Activated CD4-positive, alpha-beta T cell treated with anti-CD3 and anti-CD28 coated beads for 48 hours (primary cell): ENCODE measurements at regions not wholly inside any gene's neighbourhood (a gene's known extent, or its start where the extent isn't known, plus 50 kb on each side); places are given as distances from the start of the nearest gene placed in this dataset.

Experiments used
- DNase-seq: peaks from one replicate; pipeline ENCODE4 v3.0.0-alpha.2; 2020

DNA sequence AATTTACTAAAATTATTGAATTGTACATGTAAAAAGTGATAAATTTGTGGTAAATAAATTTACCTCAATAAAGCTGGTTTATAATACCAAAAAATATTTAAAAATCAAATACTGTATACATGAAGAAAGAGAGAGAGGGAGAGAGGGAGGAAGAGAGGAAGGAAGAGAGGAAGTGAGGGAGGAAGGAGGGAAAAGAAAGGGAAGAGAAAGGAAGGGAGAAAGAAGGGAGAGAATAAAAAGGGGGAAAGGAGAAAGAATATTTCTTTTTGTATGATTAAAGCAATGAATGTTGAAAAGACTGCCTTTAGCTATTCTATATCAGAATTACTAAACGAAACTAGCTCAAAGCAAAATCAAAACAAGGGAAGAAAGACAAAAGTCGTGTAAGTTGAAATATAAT, 150.0 kb downstream of the LRIG2 start:
- DNase-seq, result no peak

DNA sequence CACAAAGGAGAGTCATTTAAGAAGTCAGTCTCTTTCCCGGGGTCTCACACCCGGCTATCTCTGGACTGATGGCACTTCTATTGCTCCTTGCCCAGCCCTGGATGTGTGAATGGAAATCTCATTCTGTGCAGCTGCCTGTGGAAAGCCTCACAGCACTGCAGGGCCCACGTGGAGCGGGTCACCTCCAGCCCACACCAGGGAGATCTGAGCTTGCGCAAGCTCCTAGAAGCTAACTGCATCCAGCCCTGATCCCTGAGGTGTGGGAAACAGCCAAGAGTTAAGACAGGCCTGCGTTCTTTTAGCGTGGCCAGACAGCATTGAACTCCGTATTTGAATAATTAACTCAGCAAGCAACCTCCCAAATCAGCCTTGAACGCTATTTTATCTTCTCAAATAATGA, 150.5 kb downstream of the LRIG2 start:
- DNase-seq, result no peak

DNA sequence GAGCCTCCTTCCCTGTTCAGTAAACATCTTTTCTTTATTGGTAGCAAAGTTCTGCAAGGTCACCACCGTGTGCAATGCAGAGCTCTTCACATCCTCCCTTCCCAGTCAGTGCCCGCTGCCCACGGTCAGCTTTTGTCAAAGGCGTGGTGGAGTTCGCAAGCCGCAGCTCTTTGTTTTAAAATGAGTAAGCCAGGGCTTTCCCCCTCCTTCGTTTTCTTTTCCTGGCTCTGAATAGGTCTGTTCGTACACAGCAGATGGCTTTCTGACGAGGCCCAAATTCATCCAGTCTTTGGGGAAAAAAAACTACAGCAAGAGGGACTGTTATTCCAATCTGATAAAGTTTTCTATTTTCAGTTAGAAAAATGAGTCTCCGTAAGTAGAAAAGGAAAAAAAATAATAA, 153.2 kb downstream of the LRIG2 start:
- DNase-seq, result peak; percentile 19

DNA sequence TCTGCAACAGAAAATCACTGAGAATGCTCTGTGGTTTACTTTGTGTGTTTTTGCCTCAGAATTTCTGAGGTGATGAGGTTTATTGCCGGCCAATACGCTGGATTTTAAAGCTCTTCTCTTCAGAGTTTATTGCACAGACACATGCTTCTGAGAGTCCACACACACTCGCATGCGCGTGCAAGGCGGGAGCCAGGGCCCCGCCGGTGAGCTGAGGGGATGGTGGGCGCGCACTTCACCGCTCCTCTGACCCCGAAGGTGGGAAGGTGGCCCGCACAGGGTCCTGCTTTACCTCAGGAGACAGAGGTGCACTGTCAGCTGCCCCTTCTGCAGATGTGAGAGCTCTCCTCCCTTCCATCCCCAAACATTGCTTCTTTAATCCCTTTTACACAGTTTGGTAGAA, 158.4 kb upstream of the MAGI3 start:
- no peak for DNase-seq

DNA sequence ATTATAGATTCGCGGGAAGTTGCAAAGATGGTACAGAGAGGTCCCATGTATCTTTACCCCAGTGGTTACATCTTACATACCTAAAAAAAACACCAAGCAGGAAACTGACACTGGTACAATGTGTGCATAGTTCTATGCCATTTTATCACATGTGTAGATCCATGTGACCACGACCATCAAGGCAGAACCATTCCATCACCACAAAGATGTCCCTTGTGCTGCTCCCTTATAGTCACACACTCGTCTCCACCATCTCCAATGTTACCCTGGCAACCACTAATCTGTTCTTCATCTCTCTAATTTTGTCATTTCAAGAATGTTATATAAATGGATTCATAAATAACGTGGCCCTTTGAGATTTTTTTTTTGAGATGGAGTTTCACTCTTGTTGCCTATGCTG, 156.9 kb upstream of the MAGI3 start:
- no peak for DNase-seq

DNA sequence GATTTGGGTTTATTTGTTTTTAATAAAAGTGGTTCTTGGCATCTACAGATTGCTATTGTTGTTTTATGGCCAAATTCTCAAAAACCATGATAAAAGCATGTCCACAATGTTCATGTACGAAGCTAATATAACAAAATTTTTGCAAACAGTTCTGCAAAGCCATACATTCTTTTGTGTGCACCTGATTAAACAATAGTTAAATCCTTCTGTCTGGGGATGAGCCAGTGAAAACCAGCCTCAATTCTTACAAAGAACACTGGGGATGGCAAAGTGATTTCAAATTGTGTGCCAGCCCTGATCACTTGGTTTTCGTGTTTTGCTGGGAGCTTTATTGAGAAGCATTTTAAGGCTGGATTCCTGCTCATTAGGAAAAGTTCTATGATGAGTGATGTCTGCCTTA, 149.1 kb upstream of the MAGI3 start:
- DNase-seq, result no peak

DNA sequence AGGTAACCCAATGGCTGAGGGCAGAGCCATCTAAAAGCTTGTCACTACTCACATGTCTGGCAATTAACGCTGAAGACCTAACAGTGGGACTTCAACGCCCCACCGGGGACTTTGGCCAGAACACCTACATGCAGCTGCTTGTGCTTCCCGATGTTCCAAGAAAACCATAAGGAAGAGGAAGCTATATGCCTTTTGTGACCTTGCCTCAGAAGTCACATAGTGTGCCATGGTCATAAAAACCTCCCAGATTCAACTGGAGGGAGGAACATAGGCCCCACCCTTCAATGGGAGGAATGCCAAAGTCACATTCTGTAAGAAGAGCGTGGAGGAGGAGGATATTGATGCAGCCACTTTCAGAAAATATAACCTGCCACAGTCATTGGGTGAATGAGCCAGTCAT, 147.8 kb upstream of the MAGI3 start:
- DNase-seq, result no peak

DNA sequence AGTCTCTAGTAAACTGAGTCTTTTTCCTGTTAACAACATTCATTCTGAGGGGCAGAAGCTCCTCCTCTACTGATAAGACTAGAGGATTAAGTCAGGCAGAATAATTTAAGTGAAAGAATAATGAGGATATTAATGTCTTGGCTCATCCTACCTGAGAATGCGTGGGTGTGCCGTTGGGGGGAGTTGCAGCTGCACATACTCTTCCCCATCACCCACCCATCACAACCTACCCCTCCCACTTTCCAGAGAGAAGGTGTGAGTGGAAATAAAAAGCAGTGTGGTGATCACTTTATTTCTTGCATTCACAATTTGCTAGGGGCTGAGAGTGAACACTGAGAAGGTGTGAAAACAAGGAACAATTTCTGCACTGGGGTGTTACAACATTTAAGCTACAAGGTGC, 146.8 kb upstream of the MAGI3 start:
- DNase-seq, result no peak

DNA sequence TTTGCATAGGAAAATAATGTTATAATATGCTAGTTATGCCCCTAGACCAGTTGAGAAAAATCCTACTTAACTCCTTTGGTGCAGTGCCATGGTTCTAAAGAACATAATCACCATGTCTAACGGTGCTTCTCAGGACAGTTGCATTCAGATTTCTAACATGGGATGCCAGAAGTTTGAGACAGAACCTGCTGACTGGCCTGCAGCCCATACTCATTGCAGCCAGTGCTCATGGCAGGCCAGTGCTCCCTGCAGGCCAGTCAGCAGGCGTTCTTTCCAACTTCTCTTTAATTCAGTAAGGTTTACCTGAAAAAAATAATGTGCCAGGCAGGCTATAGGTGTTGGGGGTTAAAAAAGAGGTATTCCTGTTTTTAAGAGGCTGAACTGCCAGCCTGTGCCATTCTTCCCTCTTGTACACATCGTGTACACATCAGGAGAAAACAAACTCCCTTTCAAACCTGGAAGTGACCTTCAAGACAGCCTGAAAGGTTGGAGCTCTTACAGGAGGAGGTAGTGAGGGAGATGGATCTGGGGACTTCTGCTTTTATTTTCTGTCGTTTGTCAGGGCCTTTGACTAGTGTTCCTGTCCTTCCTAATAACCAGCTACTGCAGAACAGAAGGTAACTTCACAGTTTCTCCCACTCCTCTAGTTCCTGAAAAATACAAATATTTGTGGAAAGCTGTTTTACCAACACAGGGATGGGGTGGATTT, 146.0 kb upstream of the MAGI3 start:
- no peak for DNase-seq

DNA sequence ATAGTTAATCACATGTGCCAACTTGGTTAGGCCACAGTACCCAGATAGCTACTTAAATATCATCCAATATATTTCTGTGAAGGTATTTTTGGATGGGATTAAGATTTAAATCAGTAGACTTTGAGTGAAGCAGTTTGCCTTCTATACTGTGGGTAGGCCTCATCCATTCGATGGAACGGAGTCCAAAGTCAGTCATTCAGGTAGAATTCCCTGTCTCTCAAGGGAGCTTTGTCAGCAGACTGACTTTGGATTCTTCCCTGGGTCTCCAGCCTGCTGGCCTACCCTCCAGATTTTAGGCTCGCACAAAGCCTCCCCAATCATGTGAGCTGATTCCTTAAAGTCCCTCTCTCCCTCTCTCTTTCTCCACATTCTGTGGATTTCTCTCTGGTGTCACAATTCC, 145.1 kb upstream of the MAGI3 start:
- DNase-seq, result no peak

DNA sequence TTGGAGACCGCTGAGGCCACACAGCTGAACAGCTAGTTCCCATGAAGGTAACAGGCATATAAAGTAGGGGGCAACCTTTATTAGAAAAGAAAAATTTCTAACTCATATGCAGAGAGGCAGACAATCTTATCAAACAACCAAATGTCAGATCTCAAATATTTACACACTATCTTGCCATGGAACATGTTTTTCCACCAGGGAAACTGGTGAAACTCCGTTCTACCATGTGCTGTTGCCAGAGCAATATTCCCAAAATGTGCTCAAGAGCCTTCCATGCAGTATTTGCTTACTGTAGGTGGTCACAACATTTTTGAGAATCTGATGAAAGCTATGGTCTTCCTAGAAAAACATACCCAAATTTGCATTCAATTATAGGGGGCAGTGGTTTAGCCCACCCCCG, 143.4 kb upstream of the MAGI3 start:
- DNase-seq, result no peak

DNA sequence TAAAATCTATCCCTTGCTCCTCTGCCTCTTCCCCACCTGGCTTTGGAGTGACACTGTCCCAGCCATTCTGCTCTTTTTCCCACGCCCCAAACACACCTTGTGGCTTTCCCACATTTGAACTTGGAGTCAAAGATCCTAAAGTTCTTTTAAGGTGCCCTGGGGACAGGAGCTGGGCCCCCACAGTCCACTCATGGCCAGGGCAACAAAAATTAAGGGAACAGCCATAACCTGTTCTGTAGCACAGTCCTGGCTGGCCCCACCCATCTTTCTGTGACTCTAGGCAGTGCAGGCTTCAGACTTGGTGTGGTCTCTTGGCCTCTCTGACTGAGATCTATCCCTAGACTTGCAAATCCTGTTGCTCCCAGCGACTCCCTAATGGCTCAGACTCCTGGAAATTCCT, 143.0 kb upstream of the MAGI3 start:
- no peak for DNase-seq

DNA sequence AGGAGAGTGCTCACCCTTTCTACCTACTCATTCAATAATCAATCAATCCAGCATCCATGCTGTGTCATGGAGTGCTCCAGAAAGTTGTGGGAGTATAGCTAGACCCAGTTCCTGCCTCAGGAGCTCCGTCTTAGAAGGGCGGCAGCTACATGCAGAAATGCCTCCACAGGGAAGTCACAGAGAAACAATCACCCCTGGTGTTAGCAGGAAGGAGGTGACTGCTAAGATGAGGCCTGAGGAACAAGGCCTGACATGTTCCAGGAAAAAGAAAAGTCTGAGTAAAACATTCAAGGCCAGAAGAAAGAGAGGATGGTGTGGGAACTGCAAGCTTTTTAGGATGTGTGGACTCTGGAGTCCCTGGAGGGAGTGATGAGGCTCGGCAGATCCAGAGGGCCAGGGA, 142.5 kb upstream of the MAGI3 start:
- no peak for DNase-seq

DNA sequence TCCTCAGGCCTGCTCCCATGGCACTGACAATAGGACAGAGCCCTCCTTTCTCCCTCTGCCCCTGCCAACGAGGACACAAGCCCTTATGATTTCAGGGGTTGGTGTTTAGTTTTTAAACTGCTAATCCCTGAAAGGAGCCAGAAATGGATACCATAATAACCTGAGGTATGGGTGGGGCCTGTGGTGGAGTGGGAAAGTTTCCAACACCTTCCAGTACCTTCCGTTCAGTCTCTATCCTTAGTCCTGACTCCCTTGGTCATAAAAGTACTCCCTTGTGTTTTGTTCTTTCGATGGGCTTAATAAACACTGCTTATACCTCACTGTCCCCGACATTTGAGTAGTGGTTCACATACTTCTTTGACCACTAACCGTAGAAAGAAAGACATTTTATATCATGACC, 141.8 kb upstream of the MAGI3 start:
- no peak for DNase-seq

DNA sequence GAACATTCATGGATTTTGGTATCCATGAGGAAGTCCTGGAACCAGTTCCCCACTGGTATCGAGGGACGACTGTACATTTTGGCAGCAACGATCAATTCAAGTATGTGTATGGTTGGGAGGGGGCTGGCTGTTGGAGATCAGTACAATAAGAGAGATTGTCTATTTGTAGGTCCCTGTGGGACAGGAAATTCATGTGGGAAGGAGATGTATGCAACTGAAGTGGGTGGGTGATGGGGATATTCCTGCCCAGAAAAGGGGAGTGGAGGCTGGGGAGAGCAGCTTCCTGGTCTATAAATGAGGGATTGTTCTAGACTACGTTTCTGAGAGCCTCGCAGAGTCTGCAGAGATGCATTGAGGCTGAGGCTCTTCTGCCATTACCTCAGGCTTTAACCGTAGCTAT, 140.2 kb upstream of the MAGI3 start:
- no peak for DNase-seq

DNA sequence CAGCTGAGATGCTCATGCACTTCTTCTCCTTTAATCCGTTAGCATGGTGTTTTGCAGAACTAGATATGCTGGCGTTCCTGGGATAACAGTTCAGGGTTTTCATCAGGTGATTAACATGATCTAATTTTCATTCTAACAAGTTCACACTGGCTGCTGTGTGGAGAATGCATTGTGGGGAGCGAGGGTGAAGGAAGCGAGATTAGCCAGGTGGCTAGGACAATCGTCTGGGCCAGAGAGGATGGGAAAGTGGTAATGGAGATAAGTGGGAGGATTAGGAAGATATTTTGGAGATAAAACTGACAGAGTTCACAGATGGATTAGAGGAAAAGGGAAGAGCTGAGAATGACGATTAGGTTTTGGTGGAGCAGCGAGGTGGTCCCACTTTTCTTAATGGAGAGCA, 138.1 kb upstream of the MAGI3 start:
- DNase-seq, result no peak

DNA sequence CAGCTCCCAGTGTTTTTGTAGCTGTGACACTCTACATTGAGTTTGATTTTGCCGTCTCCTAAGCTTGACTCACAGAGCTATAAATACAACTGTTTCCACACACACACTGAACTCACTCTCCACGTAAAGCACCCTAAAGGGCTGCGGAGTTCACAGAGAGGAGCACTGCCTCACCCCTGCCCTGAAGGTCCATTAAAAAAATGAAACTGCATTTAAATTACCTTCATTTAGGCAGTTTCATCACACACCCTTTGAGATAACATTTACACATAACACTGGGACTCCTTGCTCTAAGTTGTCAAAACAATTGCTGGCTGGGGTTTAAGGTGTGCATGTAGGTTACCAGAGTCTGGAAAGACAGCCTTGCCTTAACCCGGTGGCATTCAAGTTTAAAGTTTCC, 137.1 kb upstream of the MAGI3 start:
- DNase-seq, result no peak

DNA sequence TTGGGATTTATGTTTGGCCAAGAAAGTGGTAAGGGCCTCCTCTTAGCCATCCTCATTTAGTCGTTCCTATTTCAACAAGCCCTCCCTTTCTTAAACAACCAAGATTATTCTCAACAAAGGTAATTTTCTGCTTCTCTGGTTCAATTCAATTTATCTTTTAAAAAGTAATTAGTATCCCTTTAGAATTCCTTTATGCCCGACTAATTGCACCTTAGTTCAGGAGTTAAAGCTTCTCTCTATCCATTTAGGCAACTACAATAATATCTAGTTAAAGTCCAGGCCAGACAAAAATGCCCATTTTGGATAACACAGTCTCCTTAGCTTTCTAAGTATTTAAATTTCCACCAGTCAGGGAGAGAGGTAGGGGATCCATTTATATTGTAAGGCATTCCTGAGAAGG, 136.7 kb upstream of the MAGI3 start:
- no peak for DNase-seq

DNA sequence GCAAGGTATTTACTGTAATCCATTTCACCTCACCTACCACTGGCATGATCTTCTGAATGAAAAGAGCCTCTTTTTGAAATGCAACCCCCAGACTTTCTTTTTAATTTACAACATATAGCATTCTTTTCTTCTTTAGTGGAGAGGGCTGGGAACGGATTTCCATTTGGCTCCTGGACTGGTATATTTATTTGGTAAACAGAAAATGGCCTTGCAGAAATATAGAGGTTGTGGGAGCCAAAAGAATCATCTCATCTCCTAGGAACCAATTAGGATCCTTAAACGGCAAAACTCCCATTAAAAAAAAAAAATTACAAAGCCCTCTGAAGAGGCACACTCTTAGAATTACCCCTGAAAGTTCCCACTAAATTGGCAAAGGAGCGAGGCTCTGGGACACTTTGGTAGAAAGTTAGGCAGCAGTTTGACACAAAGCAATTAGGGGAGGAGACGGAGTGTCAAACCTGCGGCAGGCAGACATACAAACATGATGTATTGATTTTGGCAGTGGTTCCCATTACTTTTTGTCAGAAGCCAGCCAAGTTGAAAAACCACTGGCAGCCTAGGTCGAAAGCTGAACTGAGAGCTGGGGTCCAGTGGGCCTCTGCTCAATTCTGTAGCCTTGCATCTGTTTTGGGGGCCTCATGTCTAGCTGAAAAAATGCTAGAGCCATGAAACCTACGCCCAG, 135.1 kb upstream of the MAGI3 start:
- DNase-seq, result no peak

DNA sequence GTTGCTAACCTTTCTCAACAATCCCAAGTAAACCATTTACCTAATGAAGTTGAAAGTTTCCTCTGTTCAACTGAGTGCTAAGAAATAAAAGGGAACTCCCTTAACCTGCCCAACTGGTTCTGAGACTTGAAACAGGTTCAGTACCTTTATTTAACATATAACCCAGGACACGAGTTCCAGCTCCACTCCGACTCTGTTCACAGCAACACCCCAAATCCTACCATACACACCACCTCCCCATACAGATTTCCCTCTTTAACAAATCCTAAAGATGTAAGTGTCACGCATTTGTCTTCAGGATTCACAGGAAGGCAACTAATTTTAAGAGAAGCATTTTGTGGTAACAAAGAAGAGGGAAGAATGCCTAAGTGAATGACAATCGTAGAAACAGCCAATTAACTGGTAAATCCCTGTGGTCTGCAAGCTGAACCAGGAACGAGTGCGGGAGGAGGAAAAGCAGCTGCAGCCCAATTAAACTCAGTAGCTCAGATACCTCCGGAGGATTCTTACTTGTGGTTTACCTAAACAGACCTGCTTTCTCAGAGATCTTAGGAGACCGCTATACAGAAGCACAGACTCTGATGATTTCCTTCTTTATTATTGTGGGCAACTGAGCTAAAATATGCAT, 134.5 kb upstream of the MAGI3 start:
- no peak for DNase-seq

DNA sequence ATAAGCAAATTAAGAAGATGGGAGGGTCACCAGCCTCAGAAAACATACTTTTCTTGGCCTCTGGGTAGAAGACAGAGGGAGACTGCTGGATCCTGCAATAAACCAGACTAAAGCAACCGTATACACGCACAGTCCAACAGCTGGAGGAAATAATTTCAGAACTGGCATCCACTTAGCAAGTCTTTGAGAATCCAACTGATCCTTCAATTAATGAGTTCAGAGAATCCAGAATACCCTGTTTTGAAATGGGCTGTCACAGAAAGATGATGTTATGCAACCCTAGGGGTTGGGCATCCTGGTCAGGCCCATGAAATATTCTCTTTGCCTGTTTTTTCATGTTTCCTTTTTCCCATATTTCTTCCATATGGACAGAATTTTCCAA, 134.0 kb upstream of the MAGI3 start:
- DNase-seq, result no peak

DNA sequence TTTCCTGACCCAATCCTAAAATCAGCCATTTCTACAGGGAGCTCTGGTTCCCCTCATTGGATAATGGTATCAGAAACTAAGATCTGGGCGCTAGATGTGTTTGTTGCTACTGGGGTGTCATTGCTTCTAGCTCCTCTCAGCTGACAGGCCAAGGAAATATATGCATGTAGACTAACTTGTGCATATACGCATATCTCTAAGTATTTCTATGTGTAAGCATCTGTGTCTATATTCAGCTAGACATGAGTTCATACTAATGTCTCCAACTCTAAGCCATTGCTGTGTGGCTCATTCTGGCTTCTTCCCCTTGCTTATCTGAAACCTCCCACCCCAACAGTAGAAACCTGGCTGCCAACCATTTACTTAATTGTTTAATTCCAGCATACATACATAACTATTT, 130.3 kb upstream of the MAGI3 start:
- DNase-seq, result no peak

DNA sequence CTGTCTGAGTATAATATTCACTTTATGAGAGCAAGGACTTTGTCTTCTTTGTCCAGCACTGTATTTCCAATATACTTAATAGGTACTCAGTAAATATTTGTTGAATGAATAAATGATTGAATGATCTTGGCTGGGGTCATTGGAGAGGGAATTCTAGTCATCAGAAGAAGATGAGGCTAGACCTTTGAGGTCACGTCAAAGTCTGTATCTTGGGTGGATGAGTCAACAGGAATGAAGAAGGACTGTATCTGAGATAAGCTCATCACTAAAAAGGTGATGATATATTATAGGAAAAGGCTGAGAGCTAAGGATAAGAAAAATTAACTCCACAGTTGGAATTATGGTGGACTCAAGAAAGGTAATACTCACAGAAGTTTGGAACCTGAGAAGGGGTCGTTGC, 125.1 kb upstream of the MAGI3 start:
- no peak for DNase-seq

DNA sequence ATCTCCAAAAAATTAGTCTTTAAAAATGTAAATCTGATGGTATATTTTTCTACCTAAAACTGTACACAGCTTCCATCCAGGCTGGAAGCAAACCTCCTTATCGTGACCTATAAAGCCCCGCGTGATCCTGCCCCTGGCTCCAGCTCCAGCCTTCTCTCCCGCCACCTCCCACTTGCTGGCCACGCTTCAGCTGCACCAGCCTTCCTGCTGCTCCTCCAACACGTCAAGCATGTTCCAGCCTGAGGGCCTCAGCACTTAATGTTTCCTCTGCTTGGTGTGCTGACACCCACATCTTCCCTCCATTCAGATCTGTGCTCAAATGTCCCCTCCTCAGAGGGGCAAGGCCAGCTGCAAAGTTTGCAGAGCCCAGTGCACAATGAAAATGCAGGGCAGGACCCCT, 123.5 kb upstream of the MAGI3 start:
- no peak for DNase-seq
